CD4-positive, alpha-beta T cell treated with Interferon gamma for 1 hour (primary cell): ENCODE measurements at regions not wholly inside any gene's neighbourhood (a gene's known extent, or its start where the extent isn't known, plus 50 kb on each side); places are given as distances from the start of the nearest gene placed in this dataset.
A peak's percentile ranks its signal among the peaks of the same experiment; 100 is the strongest.

Experiments used
- DNase-seq: peaks from one replicate; pipeline ENCODE4 v3.0.0-alpha.2; 2020

DNA sequence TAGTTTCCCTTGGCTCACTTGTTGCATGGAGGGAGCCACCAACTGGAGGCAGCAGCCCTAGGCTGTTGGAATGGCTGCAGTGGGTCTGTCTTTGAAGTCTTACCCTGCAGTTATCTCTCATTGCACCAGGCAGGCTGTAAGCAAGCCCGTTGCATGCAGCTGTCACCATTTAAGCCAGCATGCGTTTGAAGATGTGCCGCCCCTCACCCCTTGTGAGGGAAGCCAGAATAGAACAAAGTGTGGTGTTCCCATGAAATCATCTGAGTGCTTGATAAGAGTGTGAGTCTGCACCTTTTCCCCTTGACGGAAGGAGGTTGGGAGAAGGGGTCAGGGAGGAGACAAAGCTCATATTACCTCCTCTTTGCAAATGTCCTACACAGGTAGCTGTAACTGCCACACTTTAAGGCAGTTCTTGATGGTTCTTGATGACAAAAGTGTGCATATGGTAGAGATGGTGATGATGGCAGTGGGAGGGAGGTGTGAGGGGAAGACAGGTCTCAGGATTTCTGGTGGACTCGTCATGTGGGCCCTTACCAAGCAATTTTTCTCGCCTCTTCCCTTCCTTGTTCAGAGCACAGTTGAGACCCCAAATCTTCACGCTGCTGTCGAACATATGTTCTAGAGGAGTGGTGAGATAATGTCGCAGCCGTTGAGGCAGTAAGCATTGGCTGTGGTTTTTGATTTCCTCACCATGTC lies 191.4 kb upstream of the LEF1 start:
- DNase-seq, result no peak

DNA sequence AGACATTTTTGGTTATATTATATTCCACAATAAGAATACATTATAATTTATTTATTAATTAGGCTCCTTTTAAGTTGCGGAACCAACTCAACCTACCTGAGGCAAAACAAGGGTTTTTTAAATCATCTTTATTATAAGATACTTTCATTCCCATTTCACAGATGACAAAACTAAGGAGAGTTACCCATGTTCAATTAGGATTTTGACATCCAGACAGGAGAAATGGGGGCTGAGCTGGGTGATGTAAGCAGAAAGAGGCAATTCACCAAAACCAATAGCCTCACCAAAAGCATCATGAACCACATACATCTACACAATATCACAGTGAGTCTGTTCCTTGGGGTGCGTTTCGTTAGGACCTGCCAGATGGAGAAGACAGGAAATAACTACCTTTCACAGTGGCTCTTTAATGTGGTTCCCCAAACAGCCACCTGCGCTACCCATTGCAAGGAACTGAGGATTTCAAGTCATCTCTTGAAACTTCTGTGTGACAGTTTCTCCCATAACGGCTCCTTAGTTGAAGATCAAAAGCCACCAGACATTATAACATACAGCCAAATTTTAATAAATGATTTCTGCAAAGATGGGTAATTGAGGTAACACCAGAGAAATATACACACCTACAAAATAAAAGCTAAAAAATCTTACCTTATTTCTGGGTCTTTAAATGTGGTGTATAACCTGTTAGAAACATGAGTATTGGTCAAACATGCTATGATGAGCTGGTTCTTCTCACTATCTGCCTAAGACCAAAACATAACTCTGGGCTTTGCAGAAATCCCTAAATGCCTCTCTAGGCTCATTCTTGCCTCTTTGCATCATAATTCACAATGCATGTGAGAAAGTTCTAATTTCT lies 190.6 kb upstream of the LEF1 start:
- peak; percentile 35 for DNase-seq

DNA sequence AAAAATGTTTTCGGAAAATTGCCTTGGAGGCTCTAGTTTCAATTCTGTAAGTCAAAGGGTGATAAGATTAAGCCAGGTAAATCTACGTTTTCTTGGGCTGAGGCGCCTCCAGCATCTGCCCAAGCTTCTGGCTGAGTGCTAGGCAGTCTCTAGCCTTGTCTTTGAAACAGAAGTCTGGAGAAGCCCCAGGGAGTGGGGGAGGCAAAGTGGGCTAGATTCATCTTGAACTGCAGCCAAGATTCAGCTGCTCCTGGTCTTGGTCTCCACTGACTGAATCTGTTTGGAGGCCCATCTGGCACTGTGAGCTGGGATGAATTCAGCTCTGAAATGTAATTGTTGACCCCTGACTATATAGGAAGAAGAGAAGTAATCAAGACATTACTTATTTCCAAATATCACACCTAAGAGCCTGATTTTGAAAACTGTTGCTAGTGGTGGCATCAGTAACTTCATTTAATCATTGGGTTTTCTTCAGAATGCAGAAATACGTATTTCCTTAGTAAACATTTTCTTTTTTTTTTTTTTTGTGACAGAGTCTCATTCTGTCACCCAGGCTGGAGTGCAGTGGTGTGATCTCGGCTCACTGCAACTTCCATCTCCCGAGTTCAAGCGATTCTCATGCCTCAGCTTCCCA lies 187.3 kb upstream of the LEF1 start:
- DNase-seq, result peak; percentile 4

DNA sequence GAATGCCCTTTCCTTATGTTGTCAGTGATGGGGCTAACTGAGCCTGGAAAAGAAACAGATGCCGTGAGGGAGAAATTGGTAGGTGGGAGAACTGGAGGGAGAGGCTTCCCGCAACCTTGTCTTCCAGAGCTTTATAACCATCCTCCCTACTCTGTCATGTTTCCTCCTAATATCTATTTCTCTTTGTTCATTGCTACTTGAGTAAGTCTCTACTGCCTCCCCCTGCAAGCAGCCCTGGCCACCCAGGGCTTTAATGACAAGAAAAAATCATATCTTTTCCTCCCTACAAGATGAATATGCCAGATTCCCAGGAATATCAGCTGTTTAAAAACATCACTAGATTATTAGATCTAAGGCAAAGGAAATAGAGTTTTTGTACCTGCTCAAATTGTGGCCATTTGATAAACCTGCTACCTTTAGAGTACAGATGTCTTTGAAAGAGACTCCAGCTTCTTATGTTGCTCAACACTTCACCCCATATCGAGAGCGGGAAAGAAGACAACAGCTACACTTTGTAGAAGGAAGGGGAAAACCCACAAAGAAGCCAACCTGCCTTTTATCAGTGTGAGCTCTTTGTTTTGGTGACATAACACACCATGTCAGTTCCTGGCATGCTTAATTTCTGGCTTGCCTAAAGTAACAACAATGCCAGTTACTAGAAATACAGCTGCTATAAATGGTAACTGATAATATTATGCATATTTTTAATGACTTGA lies 186.6 kb upstream of the LEF1 start:
- peak; percentile 34 for DNase-seq

DNA sequence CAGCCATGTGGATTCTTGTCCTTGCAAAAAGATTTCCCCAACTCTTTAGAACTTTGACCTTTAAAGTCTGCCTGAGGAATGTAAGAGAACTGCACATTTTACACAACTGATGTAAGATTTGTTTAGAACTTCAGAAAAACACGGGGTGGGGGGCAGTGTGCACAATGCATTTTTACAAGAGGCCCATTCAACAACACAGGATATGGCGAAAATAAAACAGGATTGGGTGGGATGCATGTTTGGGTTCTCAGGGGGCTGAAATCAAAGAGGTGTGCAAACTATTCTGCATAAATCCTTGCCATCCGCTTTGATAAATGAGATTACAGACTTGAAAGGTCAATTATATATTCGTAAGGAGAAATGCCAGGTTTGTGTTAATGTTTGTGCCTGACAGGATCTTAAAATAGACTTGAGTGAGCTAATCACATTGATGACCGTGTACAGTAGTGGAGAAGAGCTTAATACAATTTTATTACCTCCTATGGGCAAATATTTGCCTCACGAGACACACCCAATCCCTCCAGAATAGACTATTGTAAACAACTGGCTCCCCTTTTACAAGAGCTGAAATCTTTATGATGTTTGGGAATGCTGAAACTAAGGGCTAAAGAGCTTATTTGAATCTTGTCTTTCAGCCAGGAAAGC lies 184.1 kb upstream of the LEF1 start:
- no peak for DNase-seq

DNA sequence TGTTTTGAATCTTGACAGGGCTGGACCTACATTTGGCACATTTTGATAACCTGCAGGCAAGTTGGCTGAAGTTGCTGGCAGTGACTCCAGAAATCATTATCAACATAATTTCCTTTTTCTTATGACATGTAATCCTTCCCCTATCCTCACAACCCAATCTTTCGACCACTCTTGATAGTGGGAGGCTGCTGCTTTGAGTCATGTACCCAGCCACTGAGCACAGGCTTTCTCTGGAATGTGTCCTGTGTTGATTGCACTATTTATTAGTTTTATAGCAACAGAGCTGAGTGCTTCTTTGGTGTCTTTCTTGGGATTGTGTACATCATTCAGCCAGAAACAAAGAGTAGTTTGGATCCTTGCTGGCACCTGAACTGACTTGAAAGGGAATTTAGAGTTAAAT lies 183.1 kb upstream of the LEF1 start:
- no peak for DNase-seq

DNA sequence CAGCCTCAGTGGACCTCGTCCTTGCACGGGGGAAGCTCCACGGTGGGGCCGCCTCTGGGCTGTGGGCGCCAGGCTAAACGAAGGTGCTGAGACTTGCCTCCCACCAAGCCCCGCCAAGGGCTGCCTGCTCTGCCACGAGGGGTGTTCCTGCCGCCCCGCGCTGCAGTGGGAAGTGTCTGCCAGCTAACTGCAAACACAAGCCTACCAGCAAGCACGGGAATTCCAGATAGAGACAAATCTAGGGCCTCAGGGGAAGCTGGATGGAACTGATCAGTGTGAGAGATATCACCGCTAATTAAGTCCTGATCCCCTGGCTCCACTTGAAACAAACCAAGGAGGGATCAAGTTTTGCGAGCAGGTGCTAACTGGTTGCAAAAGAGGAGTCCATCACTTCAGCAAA lies 181.6 kb upstream of the LEF1 start:
- no peak for DNase-seq

DNA sequence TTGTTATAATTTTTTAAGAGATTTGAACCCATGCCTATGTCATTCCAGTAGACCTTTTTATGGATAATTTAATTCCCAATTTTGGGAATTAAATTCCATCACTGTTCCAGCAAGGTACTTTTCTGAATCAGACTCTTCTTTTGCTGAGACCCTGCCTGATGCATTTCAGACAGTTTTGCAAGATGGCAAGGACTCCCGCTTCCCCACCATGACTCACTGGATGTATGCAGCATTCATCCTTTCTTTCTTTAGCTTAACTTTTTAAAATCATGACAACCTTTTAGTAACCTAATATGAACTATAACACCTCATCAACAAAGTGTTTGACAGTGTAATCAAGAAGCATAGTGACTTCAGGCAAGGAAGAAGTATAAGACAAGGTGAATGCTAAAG lies 178.1 kb upstream of the LEF1 start:
- no peak for DNase-seq

DNA sequence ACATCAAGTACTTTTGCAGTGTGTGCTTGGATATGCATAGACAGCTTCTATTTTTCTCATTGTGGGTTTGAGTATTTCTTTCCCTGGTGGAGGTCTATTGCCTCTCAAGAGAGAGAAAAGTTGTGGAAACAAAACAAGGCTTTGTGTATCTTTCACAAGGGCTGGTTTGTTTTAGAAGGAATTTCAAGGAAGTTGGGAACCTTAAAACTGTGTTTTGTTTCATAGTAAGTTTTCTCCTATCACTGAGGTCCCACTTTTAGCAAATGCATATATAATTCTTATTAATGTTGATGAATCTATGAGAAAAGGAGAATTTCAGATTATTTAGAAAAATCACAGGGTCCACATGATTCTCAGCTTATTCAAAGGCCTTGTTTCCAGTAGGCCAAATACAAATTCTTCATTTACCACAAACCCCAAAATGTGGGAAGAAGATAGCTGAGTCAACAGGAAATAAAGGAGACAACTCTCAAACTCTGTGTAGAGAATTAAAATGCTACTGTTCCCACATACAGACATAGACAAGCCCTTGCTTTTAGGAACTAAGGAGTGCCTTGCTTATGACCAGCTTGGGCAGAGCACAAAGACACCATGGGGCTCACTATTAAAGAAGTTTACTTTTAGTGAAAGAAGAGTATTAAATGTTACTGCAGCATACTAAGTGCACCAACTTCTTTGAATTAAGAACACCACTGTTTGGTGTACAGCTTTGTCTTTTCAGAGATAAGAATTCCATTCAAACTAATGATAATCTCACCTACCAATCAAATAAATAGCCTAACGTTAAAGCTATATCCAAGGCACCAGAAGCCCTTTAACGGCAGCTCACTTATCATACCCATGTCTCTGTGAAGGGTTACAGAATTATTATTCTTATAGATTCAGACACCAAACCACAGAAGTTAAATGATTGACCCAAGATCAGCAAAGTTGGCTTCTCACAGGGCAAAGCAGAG lies 177.4 kb upstream of the LEF1 start:
- no peak for DNase-seq

DNA sequence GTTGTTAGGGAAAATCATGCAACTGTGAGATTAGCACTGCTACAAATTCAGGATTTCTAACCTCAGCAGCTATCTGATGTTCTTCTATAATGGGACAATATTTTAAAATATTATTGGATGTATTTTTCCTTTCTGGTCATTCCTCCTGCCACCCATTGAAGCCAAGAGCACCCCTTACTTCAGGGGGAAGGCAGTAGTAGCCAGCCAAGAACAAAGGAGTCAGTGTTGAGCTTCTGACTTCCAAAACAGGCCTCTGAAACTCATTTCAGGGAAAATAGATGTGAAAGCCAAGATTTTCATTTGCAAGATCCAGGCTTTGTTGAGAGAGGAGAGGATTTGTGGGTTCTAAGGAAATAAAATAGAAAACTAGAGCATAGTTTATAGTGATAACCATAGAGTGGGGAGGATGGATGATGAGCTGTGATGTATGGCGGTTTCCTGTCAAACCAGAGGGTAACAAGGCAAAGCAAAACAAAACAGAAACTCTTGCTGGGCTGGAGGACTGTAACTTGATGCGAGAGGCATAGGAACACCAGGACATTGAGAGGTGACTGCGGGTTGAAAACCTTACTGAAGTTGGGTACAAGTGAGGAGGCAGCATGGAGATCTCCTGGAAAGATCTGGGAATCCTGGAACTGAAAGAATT lies 173.7 kb upstream of the LEF1 start:
- DNase-seq, result peak; percentile 10

DNA sequence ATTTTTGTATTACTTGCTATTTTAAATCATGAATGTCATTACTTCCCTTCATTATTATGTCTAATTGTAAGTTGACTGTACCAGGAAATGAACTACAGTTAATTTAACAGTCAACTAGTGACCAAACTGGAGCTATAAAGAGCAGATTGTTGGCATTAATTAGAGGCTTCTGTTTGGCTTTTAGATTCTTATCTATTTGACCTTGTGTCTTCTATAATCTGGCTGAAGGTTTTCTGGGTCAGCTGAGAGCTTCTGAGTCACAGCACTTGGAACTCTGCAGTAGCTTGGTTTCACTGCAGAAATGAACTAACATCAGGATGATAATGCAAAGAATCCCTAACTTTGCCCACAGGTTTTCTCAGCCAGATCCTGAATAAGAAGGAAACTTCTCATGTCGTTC lies 169.2 kb upstream of the LEF1 start:
- no peak for DNase-seq

DNA sequence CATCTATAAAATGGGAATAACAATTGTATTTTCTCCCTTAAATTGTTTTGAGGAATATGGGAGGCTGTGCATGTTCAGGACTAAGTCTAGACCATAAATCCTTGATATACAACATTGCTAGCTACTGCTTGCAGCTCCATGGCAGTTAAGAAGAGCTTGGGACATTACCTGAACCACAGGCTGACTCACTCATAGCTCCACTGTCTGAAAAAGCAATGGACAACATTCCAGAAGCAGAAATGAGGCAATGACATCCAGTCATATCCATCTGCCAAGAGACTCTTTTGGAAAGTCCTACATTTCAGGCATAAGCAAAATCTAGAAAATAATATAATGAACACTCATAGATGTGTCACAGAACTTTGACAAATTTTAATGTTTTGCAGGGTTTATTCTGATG lies 167.3 kb upstream of the LEF1 start:
- no peak for DNase-seq

DNA sequence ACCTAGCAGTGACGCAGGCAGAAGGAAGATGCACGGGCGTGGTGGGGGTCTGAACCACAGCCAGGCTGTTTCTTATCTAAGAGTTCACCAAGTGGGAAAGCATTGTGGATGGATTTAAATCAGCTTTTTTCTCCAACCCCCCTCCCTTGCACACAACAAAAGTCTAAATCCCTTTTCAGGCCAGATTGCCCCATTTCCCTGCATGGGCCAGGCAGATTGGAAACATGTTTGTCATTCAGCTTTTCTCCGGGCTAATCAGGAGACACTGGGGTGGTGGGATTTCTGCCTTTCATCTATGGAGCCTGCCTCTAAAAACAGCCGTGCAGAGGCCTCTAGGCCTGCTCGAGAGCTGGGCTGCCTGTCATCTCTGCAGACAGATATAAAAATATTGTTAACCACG lies 166.3 kb upstream of the LEF1 start:
- no peak for DNase-seq

DNA sequence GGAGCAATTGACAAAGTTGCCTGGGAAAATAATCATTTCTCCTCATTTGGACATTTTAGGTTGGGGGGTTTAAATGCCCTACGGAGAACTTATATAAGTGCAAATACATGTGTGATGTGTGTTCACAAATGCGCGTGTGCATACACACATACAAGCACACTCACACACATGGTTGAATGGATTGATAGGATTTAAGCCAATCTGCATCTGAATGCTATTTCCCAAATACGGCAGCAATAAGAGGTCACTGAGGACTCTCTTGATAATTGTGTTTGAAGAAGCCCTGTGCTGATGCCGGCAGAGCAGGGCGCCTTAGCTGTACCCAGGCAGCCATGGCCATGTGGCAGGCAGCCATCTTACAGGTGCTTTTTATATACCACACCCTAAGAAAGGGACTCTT lies 165.3 kb upstream of the LEF1 start:
- DNase-seq, result no peak

DNA sequence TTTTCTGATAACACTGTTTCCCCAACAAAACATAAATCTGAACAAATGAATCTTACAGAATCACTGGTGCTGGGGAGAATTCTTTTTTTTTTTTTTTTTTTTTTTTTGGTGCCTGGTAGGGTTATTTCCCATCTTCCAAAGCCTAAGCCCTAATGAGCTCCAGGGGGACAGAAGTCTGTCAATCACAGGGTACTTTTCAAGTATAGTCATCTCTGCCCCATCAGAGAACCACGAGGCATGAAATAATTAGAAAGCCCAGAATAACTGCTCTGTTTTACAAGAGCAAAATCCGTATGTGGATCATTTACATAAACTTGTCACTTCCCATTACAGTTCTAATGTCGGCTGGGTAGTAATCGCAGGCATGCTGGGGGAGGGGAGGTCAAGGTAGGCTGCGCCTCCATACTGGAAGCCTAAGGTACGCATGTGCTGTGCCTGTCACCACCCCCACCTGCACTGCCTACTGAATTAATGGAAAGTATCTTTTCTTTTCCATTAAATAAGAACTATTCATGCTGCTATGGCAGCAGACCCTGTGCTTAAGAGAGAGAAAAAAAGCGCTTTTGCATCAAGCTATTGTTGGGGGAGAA lies 164.7 kb upstream of the LEF1 start:
- DNase-seq, result no peak

DNA sequence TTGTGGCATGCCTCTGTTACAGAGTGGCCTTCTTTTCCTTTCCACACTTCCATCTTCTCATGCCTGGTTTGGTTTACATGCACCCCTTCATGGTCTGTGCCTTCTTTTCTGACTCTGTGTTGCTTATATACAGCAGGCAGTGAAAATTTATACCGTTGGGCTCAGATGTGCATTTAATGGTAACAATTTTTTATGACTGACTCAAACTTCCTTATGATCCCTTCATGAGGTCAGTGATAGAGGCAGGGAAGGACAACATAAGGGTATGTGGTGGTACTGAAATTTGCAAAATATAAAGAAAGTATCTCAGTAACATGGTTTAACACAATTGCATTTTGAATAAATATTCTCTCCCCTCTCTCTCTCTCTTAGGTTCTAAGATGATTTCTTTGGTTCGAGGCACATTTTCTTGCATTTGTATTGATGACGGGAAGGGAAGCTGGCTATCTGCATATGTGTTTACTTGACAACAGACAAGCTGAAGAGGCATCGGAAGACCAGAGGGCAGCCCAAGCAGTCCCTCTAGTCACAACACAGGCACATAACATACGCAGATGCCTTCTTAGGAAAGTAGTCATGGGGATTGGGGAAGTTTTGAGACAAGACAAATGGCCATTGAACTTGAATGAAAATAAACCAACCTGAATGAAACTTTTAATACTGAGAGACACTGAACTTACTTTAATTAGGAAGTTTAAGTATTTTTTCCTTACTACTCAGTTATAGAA lies 163.3 kb upstream of the LEF1 start:
- no peak for DNase-seq

DNA sequence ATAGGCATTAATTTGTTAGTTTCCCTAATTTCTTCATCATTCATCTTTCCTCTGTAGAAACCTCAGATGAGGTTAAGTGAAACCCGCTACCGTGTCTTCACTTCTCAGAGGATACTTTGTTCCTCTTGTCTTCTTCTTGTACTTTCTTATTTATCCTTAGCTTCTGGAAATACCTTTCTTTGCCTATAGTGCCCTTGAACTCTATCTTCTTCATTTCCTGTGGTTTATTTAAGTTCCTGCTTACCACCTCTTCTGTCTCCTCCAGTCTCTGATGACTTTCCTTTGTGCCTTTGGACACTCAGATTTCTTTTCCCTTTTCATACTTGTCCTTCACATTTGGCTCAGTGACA lies 159.6 kb upstream of the LEF1 start:
- DNase-seq, result no peak

DNA sequence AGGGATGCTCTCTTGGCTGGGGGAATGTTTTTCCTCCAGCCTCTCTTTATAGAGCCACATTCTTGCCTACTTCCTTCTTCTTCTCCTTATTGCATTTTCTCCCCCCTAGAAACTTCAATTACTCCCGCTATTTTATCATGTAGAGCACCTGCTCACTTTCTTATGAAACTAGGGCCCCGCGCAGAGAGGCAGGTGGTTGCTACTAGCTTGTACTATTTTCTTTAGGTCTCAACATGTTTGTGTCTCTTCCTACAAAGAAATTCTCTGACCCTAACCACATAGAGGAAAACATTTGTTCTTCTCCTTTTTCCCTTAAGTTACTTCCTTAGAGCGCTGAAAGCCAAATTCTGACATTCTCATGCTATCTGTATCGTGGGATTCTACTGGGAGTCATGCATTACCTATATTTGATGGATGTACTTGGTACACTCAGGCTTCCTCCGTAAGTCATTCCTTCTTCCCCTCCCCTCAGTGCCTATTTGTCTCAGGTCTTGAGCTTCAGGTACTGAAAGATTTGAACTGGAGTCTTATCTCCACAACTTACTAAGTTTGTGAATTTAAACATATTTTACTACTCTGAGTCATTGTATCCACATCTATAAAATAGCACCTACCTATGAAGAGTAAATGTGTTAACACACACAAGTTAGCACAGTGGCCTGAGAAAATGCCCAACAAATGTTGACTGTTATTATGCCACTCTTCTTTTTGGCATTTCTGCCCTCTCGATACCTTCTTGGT lies 159.1 kb upstream of the LEF1 start:
- no peak for DNase-seq

DNA sequence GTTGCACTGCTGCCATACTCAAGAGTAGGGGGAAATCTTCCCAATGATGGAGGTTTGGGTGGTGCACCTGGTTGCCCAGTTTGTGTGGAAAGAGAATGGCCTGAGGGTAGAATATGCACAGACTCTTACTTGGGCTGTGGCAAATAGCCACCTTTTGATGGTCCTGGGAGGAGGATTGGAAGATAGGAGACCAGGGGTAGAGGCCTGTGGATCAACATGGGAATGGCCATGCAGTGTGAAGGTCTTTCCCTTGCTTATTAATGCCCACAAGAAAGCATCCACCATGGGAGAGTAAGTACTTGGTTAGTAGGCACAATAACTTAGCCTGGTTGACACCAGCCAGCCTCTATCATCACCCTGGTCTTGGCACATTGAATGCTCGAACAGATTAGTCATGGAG lies 156.8 kb upstream of the LEF1 start:
- DNase-seq, result no peak
